Adrenal gland (tissue), 9 donors: ENCODE measurements at regions not wholly inside any gene's neighbourhood (a gene's known extent, or its start where the extent isn't known, plus 50 kb on each side); places are given as distances from the start of the nearest gene placed in this dataset.

Source experiments
- DNase-seq, 7 donors: peaks; one replicate each; pipeline ENCODE4 v3.0.0-alpha.2; 2019 to 2020
- H3K27ac ChIP-seq, 5 donors: fragments of 200-600 bp; sonication (generic) in 4 of 5; 1 replicate in 3 of 5; 2 replicates in 2 of 5; pipeline versions ENCODE4 v1.5.1 to v1.8.0; 2016 to 2020; ENCODE audit warnings: mild to moderate bottlenecking in 1 of 5
- H3K27me3 ChIP-seq: fragments of 200-600 bp; 2 replicates; pipeline ENCODE4 v1.8.0; 2021
- H3K36me3 ChIP-seq, 2 donors: fragments of 200-600 bp; replicated peaks in 1 of 2; 1 replicate in 1 of 2; 2 replicates in 1 of 2; pipeline versions ENCODE4 v1.5.1 to v1.8.0; 2018 to 2022
- H3K4me1 ChIP-seq, 2 donors: fragments of 200-600 bp; replicated peaks in 1 of 2; 1 replicate in 1 of 2; 2 replicates in 1 of 2; pipeline versions ENCODE4 v1.5.1 to v1.8.0; 2018 to 2021
- H3K4me3 ChIP-seq, 4 donors: fragments of 200-600 bp; sonication (generic) in 3 of 4; one replicate each; pipeline ENCODE4 v1.5.1; 2016 to 2018
- H3K9me3 ChIP-seq, 3 donors: fragments of 200-600 bp; sonication (generic) in 1 of 3; replicated peaks in 1 of 3; 1 replicate in 2 of 3; 2 replicates in 1 of 3; pipeline versions ENCODE4 v1.5.1 to v1.8.0; 2016 to 2021
- CTCF ChIP-seq, 6 experiments: fragments of 450-650 bp in 4 of 6; fragments of 200-600 bp in 2 of 6; sonication (generic) in 1 of 6; IDR thresholded peaks; 1 replicate in 5 of 6; 2 replicates in 1 of 6; pipeline versions ENCODE4 v1.5.1 to v1.8.0; 2016 to 2021; ENCODE audit warnings: antibody characterized with exemption in 6 of 6, mild to moderate bottlenecking in 2 of 6, moderate library complexity in 1 of 6
- POLR2A ChIP-seq, 2 donors: fragments of 450-650 bp; IDR thresholded peaks; one replicate each; pipeline ENCODE4 v1.6.1; 2017; ENCODE audit warnings: antibody characterized with exemption in 2 of 2, mild to moderate bottlenecking in 2 of 2, moderate library complexity in 1 of 2
- WGBS, 4 donors: extraction: QIAGEN DNeasy Blood & Tissue Kit in 2 of 4; methylation state at CpG; one replicate each; pipeline versions ENCODE4 v1.1.5 to v1.1.7; 2013 to 2017; 5-methylcytosine and 5-hydroxymethylcytosine counted together
- intact Hi-C, 2 donors: fragments of 100-400 bp; cut with DNase I; formaldehyde crosslinking; loops; one replicate each; pipeline versions ENCODE4 v1.14.1 to v1.15.0; 2022 to 2023
- donor health status: healthy with polysubstance abuse.
- donor health status: Bipolar disorder and iron deficiency.
- donor health status: DM: yes; HTN: yes; CAD: no.
- donor health status: DM: no; HTN: no; CAD: no.
- donor health status: DM: no; HTN: no; CAD: no.

DNA sequence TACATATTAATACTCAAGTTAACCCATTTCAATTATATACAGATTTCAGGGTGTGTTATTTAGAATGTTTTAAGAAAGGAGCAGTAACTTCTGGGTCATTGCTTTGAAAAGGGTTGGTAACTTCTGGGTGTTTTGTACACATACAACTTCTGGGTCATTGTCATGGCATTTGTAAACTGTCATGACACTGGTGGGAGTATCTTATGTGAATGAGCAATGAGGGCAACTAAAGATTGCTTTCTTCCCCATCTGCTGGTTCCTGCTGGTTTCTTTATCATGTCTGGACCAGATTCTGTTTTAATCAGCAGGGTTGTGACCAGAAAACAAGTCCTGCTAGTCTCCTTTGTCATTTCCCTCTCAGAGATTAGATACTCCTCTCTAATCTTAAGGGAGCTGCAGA, 713.3 kb downstream of the LRFN5 start:
- Histone ChIP-seq H3K27ac (no peak overlapping the region), H3K4me1 (no peaks in the 10 kb centered on the region), H3K9me3 (no peaks in the 10 kb centered on the region), H3K27me3 (no peaks in the 10 kb centered on the region), H3K4me3 (no peak overlapping the region), H3K36me3 (no peaks in the 10 kb centered on the region)
- DNase-seq = no peak
- TF ChIP-seq POLR2A (IDR thresholded peaks at IDR 0.05) = no peak
- TF ChIP-seq CTCF (IDR thresholded peaks at IDR 0.05) = no peak
- intact Hi-C loops = no loop called here

DNA sequence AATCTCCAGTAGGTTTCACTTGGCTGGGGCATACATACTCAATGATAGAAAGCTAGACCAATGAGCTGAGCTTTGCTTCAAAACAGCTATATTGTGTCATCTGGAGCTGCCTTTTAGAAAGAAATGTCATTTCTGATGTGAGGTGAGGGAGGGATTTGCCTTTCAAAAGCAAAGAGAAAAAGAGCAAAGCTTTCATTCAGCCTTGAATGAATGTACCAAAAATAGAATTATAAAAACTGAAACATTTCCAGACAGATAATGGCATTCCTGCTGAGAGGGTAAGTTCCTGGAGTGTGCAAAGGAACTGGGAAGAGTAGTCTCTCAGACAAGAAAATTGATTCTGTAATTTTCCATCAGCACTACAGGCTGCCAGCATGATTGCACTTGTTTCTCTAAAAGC, 710.0 kb downstream of the LRFN5 start:
- TF ChIP-seq CTCF (IDR thresholded peaks at IDR 0.05) (no peak), POLR2A (IDR thresholded peaks at IDR 0.05) (no peak)
- no peaks in the 10 kb centered on the region for H3K9me3 ChIP-seq
- H3K27me3 ChIP-seq = no peaks in the 10 kb centered on the region
- intact Hi-C loops = no loop called here
- no peak for DNase-seq
- H3K36me3 ChIP-seq = no peaks in the 10 kb centered on the region
- no peak overlapping the region for H3K4me3 ChIP-seq
- no peak overlapping the region for H3K27ac ChIP-seq
- no peaks in the 10 kb centered on the region for H3K4me1 ChIP-seq

GRCh38 chr14:42311876-42312275, 705.2 kb downstream of the LRFN5 start:
- H3K4me3 ChIP-seq = no peak overlapping the region
- intact Hi-C loops = no loop called here
- 77 to 83% (median 82%) methylated on average over 9 of the region's 9 CpGs for WGBS, 4 donors
- no peak overlapping the region for H3K27ac ChIP-seq
- H3K36me3 ChIP-seq = no peaks in the 10 kb centered on the region
- TF ChIP-seq POLR2A (IDR thresholded peaks at IDR 0.05) (no peak), CTCF (IDR thresholded peaks at IDR 0.05) (no peak)
- no peaks in the 10 kb centered on the region for H3K4me1 ChIP-seq
- peaks cover 0 to 5% (median 0%) of the 10 kb centered on the region in 3 donors for H3K9me3 ChIP-seq
- no peaks in the 10 kb centered on the region for H3K27me3 ChIP-seq
- DNase-seq = no peak

GRCh38 chr14:42307239-42307825, 700.7 kb downstream of the LRFN5 start:
- intact Hi-C loops = no loop called here
- H3K27me3 ChIP-seq = no peaks in the 10 kb centered on the region
- TF ChIP-seq POLR2A (IDR thresholded peaks at IDR 0.05) (no peak), CTCF (IDR thresholded peaks at IDR 0.05) (no peak)
- H3K4me3 ChIP-seq = no peak overlapping the region
- DNase-seq = no peak
- 75 to 89% (median 85%) methylated on average over 5 of the region's 5 CpGs for WGBS, 4 donors
- H3K4me1 ChIP-seq = no peaks in the 10 kb centered on the region
- no peaks in the 10 kb centered on the region for H3K36me3 ChIP-seq
- no peak overlapping the region for H3K27ac ChIP-seq
- peaks cover 0 to 5% (median 0%) of the 10 kb centered on the region in 3 donors for H3K9me3 ChIP-seq
